OCI-LY3 (cell line): ENCODE measurements at regions not wholly inside any gene's neighbourhood (a gene's known extent, or its start where the extent isn't known, plus 50 kb on each side); places are given as distances from the start of the nearest gene placed in this dataset.

ENCODE experiments used
- H2AFZ ChIP-seq: fragments of 200-600, 300-600 bp; shearing (Covaris generic); 2 replicates; pipeline ENCODE4 v1.6.0; 2014; ENCODE audit warnings: antibody characterized with exemption, low read depth, low read length
- H3K27ac ChIP-seq: fragments of 200-600, 300-600 bp; sonication (generic); 2 replicates; pipeline ENCODE4 v1.5.1; 2014; ENCODE audit warnings: mild to moderate bottlenecking, low read length, moderate library complexity, mixed read lengths
- H3K27me3 ChIP-seq: fragments of 200-600, 300-600 bp; sonication (generic); 2 replicates; pipeline ENCODE4 v1.6.1; 2014; ENCODE audit warnings: low read depth, low read length, mixed read lengths
- H3K36me3 ChIP-seq: fragments of 200-600, 300-600 bp; sonication (generic); replicated peaks from 2 replicates; pipeline ENCODE3; 2014; ENCODE audit warnings: low read depth, low read length, mixed read lengths
- H3K4me1 ChIP-seq: fragments of 300-600, 200-600 bp; sonication (generic); 2 replicates; pipeline ENCODE4 v1.6.1; 2014; ENCODE audit warnings: low read length, mixed read lengths
- H3K4me2 ChIP-seq: fragments of 200-600, 300-600 bp; sonication (generic); 2 replicates; pipeline ENCODE4 v1.6.1; 2014; ENCODE audit warnings: low read length, mixed read lengths
- H3K4me3 ChIP-seq: fragments of 300-600, 200-600 bp; sonication (generic); 2 replicates; pipeline ENCODE4 v1.5.1; 2014; ENCODE audit warnings: antibody characterized with exemption, mild to moderate bottlenecking, low read length, moderate library complexity
- H3K79me2 ChIP-seq: fragments of 300-600, 200-600 bp; shearing (Covaris generic); 2 replicates; pipeline ENCODE4 v1.6.1; 2014; ENCODE audit warnings: mild to moderate bottlenecking, low read length, mixed read lengths
- H3K9ac ChIP-seq: fragments of 300-600, 200-600 bp; shearing (Covaris generic); 2 replicates; pipeline ENCODE4 v1.6.0; 2014; ENCODE audit warnings: mild to moderate bottlenecking, low read length, moderate library complexity
- H3K9me3 ChIP-seq: fragments of 200-600, 300-600 bp; shearing (Covaris generic); 2 replicates; pipeline ENCODE4 v1.6.1; 2014; ENCODE audit warnings: low read length, mixed read lengths; ENCODE audit not compliant: insufficient read depth
- H4K20me1 ChIP-seq: fragments of 200-600, 300-600 bp; sonication (generic); 2 replicates; pipeline ENCODE4 v1.6.1; 2016; ENCODE audit warnings: low read length, mixed read lengths; ENCODE audit not compliant: insufficient read depth
- CTCF ChIP-seq: fragments of 200-600, 300-600 bp; sonication (generic); IDR thresholded peaks from 2 replicates; pipeline ENCODE4 v1.5.1; 2014; ENCODE audit warnings: antibody characterized with exemption, low read length, low read depth
- EZH2phosphoT487 ChIP-seq: fragments of 200-600 bp; shearing (Covaris generic); IDR thresholded peaks from 2 replicates; pipeline ENCODE4 v1.6.1; 2018; ENCODE audit warnings: antibody characterized with exemption, mixed run types, low read depth

- H3K27ac ChIP-seq, result no peak overlapping the region
- H3K4me1 ChIP-seq, result peaks cover 16% of the 10 kb centered on the region
These were observed 340.3 kb upstream of the PRKCQ start for GRCh38 chr10:6920072-6921019.

GRCh38 chr10:6919077-6919476 lies 339.0 kb upstream of the PRKCQ start:
- Histone ChIP-seq H3K9me3 (no peaks in the 10 kb centered on the region), H3K36me3 (no peaks in the 10 kb centered on the region), H3K9ac (no peak overlapping the region), H3K27ac (no peak overlapping the region), H3K27me3 (peaks cover 20% of the 10 kb centered on the region), H3K4me3 (no peak overlapping the region), H3K4me1 (peaks cover 16% of the 10 kb centered on the region), H2AFZ (no peak overlapping the region), H3K79me2 (no peaks in the 10 kb centered on the region), H4K20me1 (no peaks in the 10 kb centered on the region), H3K4me2 (no peak overlapping the region)
- TF ChIP-seq CTCF (no peak), EZH2phosphoT487 (no peak)

More at GRCh38 chr10:6920072-6921019, 340.3 kb upstream of the PRKCQ start:
- Histone ChIP-seq H2AFZ (peak overlapping the region; percentile 74; the same call in 1 of the 2 replicates), H3K4me3 (peak overlapping the region; percentile 27), H3K79me2 (no peaks in the 10 kb centered on the region), H3K4me2 (peak overlapping the region; percentile 69), H3K9ac (no peak overlapping the region), H4K20me1 (no peaks in the 10 kb centered on the region), H3K9me3 (no peaks in the 10 kb centered on the region), H3K36me3 (no peaks in the 10 kb centered on the region), H3K27me3 (peaks cover 17% of the 10 kb centered on the region)
- peak; percentile 71 for TF ChIP-seq CTCF
- no peak for TF ChIP-seq EZH2phosphoT487

DNA sequence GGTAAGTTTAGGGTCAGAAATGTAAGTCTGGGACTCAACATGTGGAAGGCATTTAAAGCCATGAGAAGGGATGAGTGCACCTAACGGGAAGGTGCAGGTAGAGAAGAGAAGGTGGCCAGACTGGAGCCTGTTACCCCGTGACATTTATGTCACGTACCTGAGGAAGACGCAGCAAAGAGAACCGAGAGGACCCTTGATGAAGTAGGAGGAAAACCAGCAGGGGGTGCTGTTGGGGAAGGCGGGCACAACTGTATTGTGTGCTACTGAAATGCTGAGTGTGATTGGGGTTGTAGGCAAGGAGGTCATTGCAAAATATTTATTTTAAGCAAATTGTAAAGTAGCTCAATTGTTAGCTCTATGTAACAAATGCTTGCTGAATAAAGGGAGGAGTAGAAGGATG lies 338.2 kb upstream of the PRKCQ start:
- H2AFZ ChIP-seq, result no peak overlapping the region
- no peak overlapping the region for H3K4me3 ChIP-seq
- H3K27me3 ChIP-seq, result peaks cover 26% of the 10 kb centered on the region
- no peaks in the 10 kb centered on the region for H3K9me3 ChIP-seq
- no peak overlapping the region for H3K27ac ChIP-seq
- H3K79me2 ChIP-seq, result no peaks in the 10 kb centered on the region
- H4K20me1 ChIP-seq, result no peaks in the 10 kb centered on the region
- H3K4me2 ChIP-seq, result peak overlapping the region; percentile 28; the same call in 1 of the 2 replicates
- H3K9ac ChIP-seq, result no peak overlapping the region
- peak; percentile 51 for TF ChIP-seq CTCF
- TF ChIP-seq EZH2phosphoT487, result no peak
- peaks cover 16% of the 10 kb centered on the region for H3K4me1 ChIP-seq
- H3K36me3 ChIP-seq, result no peaks in the 10 kb centered on the region

GRCh38 chr10:6917125-6917524 lies 337.0 kb upstream of the PRKCQ start:
- H3K79me2 ChIP-seq, result no peaks in the 10 kb centered on the region
- H3K4me3 ChIP-seq, result no peak overlapping the region
- no peaks in the 10 kb centered on the region for H4K20me1 ChIP-seq
- H3K36me3 ChIP-seq, result no peaks in the 10 kb centered on the region
- H2AFZ ChIP-seq, result no peak overlapping the region
- no peak for TF ChIP-seq CTCF
- no peak for TF ChIP-seq EZH2phosphoT487
- H3K27ac ChIP-seq, result no peak overlapping the region
- H3K9me3 ChIP-seq, result no peaks in the 10 kb centered on the region
- H3K9ac ChIP-seq, result no peak overlapping the region
- H3K4me2 ChIP-seq, result no peak overlapping the region
- H3K27me3 ChIP-seq, result peaks cover 30% of the 10 kb centered on the region
- peaks cover 22% of the 10 kb centered on the region for H3K4me1 ChIP-seq
